AG20443 (cell line): ENCODE measurements at regions not wholly inside any gene's neighbourhood (a gene's known extent, or its start where the extent isn't known, plus 50 kb on each side); places are given as distances from the start of the nearest gene placed in this dataset.

Experiments
- DNase-seq: peaks from one replicate; pipeline ENCODE4 v3.0.0; 2012; ENCODE audit warnings: low spot score, mixed read lengths

GRCh38 chr16:89043636-89044417 lies 49.8 kb upstream of the ACSF3 start:
- DNase-seq, result no peak
